Osteocyte (in vitro differentiated cells): ENCODE measurements at regions not wholly inside any gene's neighbourhood (a gene's known extent, or its start where the extent isn't known, plus 50 kb on each side); places are given as distances from the start of the nearest gene placed in this dataset.

Experiments used
- DNase-seq: peaks from one replicate; pipeline ENCODE4 v3.0.0; 2021; ENCODE audit warnings: mixed read lengths; ENCODE audit not compliant: unreplicated experiment; ENCODE audit errors: extremely low spot score
- H3K27ac Mint-ChIP-seq: one replicate; pipeline ENCODE4 v1.8.0; 2021; ENCODE audit warnings: mild to moderate bottlenecking, mixed read lengths; ENCODE audit not compliant: unreplicated experiment
- H3K27me3 Mint-ChIP-seq: one replicate; pipeline ENCODE4 v1.8.0; 2021; ENCODE audit warnings: mixed read lengths; ENCODE audit not compliant: unreplicated experiment
- H3K36me3 Mint-ChIP-seq: one replicate; pipeline ENCODE4 v1.8.0; 2021; ENCODE audit warnings: mixed read lengths; ENCODE audit not compliant: unreplicated experiment
- H3K4me1 Mint-ChIP-seq: one replicate; pipeline ENCODE4 v1.8.0; 2021; ENCODE audit warnings: mixed read lengths; ENCODE audit not compliant: unreplicated experiment
- H3K4me3 Mint-ChIP-seq: one replicate; pipeline ENCODE4 v1.8.0; 2021; ENCODE audit warnings: mild to moderate bottlenecking, moderate library complexity, mixed read lengths; ENCODE audit not compliant: unreplicated experiment
- H3K9me3 Mint-ChIP-seq: one replicate; pipeline ENCODE4 v1.8.0; 2021; ENCODE audit warnings: mixed read lengths; ENCODE audit not compliant: unreplicated experiment
- TF ChIP-seq, protein P1 (sequence below): fragments of 200-600 bp; sonication (generic); IDR thresholded peaks from 2 replicates; pipeline ENCODE4 v1.5.0; 2021; ENCODE audit warnings: antibody characterized with exemption, mild to moderate bottlenecking, moderate library complexity

DNA sequence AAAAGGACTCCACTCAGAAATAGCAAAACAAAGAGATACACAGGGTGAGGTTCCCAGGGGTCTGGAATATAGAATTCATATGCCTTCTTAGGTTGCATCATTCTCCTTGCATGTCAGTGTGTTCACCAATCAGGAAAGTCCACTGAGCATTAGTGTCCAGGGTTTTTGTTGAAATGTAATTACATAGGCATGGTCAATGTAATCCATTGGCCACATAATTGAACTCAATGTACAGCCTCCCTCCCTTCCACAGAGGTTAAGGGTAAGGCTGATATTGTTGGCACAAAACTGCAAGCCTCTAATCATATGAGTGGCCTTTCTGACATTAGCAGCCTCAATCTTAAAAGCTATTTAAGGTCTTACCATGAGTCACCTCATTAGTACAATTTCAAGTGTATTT lies 736.1 kb upstream of the VSTM2A start:
- no peaks in the 10 kb centered on the region for H3K36me3 Mint-ChIP-seq
- H3K27ac Mint-ChIP-seq = no peak overlapping the region
- H3K4me1 Mint-ChIP-seq = no peaks in the 10 kb centered on the region
- no peak overlapping the region for H3K4me3 Mint-ChIP-seq
- no peak for DNase-seq
- H3K27me3 Mint-ChIP-seq = no peaks in the 10 kb centered on the region
- no peaks in the 10 kb centered on the region for H3K9me3 Mint-ChIP-seq
- TF ChIP-seq, protein P1, sequence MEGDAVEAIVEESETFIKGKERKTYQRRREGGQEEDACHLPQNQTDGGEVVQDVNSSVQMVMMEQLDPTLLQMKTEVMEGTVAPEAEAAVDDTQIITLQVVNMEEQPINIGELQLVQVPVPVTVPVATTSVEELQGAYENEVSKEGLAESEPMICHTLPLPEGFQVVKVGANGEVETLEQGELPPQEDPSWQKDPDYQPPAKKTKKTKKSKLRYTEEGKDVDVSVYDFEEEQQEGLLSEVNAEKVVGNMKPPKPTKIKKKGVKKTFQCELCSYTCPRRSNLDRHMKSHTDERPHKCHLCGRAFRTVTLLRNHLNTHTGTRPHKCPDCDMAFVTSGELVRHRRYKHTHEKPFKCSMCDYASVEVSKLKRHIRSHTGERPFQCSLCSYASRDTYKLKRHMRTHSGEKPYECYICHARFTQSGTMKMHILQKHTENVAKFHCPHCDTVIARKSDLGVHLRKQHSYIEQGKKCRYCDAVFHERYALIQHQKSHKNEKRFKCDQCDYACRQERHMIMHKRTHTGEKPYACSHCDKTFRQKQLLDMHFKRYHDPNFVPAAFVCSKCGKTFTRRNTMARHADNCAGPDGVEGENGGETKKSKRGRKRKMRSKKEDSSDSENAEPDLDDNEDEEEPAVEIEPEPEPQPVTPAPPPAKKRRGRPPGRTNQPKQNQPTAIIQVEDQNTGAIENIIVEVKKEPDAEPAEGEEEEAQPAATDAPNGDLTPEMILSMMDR = no peak

DNA sequence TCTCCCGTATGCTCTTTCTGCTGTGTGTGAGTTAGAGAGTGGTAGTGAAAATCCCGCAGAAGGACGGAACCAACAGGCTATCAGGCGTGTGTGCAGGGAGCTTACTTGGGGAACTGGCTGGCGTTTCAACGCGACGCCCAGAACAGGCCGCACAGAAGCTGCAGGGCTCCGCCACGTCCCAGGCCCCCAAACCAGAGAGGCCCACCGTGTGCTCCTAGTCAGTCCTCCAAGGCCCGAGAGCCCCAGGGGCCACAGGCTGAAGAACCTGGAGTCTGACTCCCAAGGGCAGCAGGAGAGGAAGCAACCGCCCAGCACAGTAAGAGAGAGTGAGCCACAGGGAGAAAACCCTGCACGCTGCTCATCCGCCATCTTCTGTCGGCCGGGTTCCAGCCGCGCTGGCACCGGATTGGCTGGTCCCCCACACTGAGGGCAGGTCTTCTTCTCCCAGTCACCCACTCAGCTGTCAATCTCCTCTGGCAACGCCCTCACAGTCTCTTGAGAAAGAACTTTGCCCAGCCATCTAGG lies 730.6 kb upstream of the VSTM2A start:
- Mint-ChIP-seq H3K4me1 (no peaks in the 10 kb centered on the region), H3K36me3 (no peaks in the 10 kb centered on the region), H3K27ac (no peak overlapping the region), H3K27me3 (no peaks in the 10 kb centered on the region), H3K4me3 (no peak overlapping the region), H3K9me3 (peaks cover 24% of the 10 kb centered on the region)
- no peak for DNase-seq
- TF ChIP-seq, protein P1 = no peak

DNA sequence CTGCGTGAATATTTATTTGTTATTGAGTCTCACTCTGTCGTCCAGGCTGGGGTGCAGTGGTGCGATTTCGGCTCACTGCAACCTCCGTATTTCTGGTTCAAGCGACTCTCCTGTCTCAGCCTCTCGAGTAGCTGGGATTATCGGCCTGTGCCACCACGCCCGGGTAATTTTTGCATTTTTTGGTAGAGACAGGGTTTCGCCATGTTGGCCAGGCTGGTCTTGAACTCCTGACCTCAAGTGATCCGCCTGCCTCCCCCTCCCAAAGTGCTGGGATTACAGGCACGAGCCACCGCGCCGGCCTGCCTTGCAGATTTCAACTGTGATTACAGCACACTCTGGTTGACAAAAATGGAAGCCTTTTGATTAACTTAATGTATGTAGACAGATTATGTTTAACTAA lies 730.0 kb upstream of the VSTM2A start:
- TF ChIP-seq, protein P1 = no peak
- Mint-ChIP-seq H3K27me3 (no peaks in the 10 kb centered on the region), H3K9me3 (peaks cover 24% of the 10 kb centered on the region), H3K36me3 (no peaks in the 10 kb centered on the region), H3K4me1 (no peaks in the 10 kb centered on the region), H3K27ac (no peak overlapping the region), H3K4me3 (no peak overlapping the region)
- no peak for DNase-seq

DNA sequence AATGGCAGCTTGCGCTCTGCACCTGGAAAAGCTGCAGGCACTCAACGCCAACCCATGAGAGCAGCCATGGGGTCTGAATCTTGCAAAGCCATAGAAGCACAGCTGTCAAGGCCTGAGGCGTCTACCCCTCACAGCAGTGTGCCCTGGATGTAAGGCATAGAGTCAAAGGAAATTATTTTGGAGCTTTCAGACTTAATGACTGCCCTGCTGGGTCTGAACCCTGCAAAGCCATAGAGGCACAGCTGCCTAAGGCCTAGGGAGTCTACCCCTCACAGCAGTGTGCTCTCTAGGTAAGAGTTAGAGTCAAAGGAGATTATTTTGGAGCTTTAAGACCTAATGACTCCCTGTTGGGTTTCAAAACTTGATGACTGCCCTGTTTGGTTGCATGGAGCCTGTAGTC lies 706.9 kb upstream of the VSTM2A start:
- Mint-ChIP-seq H3K4me3 (no peak overlapping the region), H3K27ac (no peak overlapping the region), H3K9me3 (peaks cover 11% of the 10 kb centered on the region), H3K36me3 (no peaks in the 10 kb centered on the region), H3K4me1 (no peaks in the 10 kb centered on the region), H3K27me3 (no peaks in the 10 kb centered on the region)
- TF ChIP-seq, protein P1 = no peak
- no peak for DNase-seq

DNA sequence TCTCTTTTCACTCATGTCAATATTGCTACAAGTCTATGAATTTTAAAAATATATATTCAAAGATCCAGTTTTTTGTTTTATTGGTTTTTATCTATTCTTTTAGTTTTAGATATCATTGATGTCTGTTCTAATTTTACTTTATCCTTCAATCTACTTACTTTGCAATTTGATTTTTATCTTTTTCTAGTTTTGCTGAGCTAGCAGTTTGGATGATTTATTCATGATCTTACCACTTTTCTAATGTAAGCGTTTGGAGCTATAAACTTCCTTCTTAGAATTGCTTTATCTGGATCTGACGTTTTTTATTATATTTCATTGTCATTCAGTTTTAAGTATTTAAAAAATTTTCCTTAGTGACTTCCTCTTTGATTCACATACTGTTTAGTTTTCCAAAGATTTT lies 664.5 kb upstream of the VSTM2A start:
- H3K4me1 Mint-ChIP-seq = no peaks in the 10 kb centered on the region
- no peaks in the 10 kb centered on the region for H3K27me3 Mint-ChIP-seq
- H3K36me3 Mint-ChIP-seq = no peaks in the 10 kb centered on the region
- H3K27ac Mint-ChIP-seq = no peak overlapping the region
- DNase-seq = no peak
- TF ChIP-seq, protein P1 = no peak
- peaks cover 10% of the 10 kb centered on the region for H3K9me3 Mint-ChIP-seq
- H3K4me3 Mint-ChIP-seq = no peak overlapping the region
